Progenitor cell of endocrine pancreas (in vitro differentiated cells): ENCODE measurements at regions not wholly inside any gene's neighbourhood (a gene's known extent, or its start where the extent isn't known, plus 50 kb on each side); places are given as distances from the start of the nearest gene placed in this dataset.
A peak's percentile ranks its signal among the peaks of the same experiment; 100 is the strongest.

Experiments
- DNase-seq: peaks from one replicate; pipeline ENCODE4 v3.0.0; 2021; ENCODE audit warnings: low spot score; ENCODE audit not compliant: unreplicated experiment
- H3K27ac Mint-ChIP-seq: 2 replicates; pipeline ENCODE4 v1.8.0; 2021; ENCODE audit warnings: mild to moderate bottlenecking, moderate library complexity, mixed read lengths
- H3K27me3 Mint-ChIP-seq: 2 replicates; pipeline ENCODE4 v1.8.0; 2021; ENCODE audit warnings: mixed read lengths
- H3K36me3 Mint-ChIP-seq: 2 replicates; pipeline ENCODE4 v1.8.0; 2022; ENCODE audit warnings: mixed read lengths; ENCODE audit not compliant: insufficient read depth
- H3K4me1 Mint-ChIP-seq: 2 replicates; pipeline ENCODE4 v1.8.0; 2021; ENCODE audit warnings: low read depth, mixed read lengths
- H3K4me3 Mint-ChIP-seq: 2 replicates; pipeline ENCODE4 v1.8.0; 2021; ENCODE audit warnings: low read depth, mild to moderate bottlenecking, moderate library complexity, mixed read lengths
- H3K9me3 Mint-ChIP-seq: 2 replicates; pipeline ENCODE4 v1.8.0; 2021; ENCODE audit warnings: low read depth, mixed read lengths
- CTCF ChIP-seq: fragments of 200-600 bp; sonication (generic); IDR thresholded peaks from one replicate; pipeline ENCODE4 v1.5.0; 2021; ENCODE audit warnings: antibody characterized with exemption, mild to moderate bottlenecking; ENCODE audit not compliant: unreplicated experiment

- no peaks in the 10 kb centered on the region for H3K36me3 Mint-ChIP-seq
Measured at GRCh38 chr4:120293341-120293740, 226.7 kb upstream of the MAD2L1 start.

GRCh38 chr4:120291541-120291940 is 224.9 kb upstream of the MAD2L1 start:
- Mint-ChIP-seq H3K4me1 (no peaks in the 10 kb centered on the region), H3K27ac (no peak overlapping the region), H3K4me3 (no peak overlapping the region), H3K27me3 (no peaks in the 10 kb centered on the region), H3K9me3 (no peaks in the 10 kb centered on the region), H3K36me3 (no peaks in the 10 kb centered on the region)
- no peak for TF ChIP-seq CTCF
- DNase-seq, result no peak

More at GRCh38 chr4:120293341-120293740, 226.7 kb upstream of the MAD2L1 start:
- Mint-ChIP-seq H3K4me1 (no peaks in the 10 kb centered on the region), H3K4me3 (no peak overlapping the region), H3K27me3 (no peaks in the 10 kb centered on the region), H3K9me3 (no peaks in the 10 kb centered on the region), H3K27ac (no peak overlapping the region)
- no peak for DNase-seq
- TF ChIP-seq CTCF, result no peak

- Mint-ChIP-seq H3K27ac (no peak overlapping the region), H3K4me3 (no peak overlapping the region), H3K9me3 (no peaks in the 10 kb centered on the region), H3K27me3 (no peaks in the 10 kb centered on the region), H3K4me1 (no peaks in the 10 kb centered on the region), H3K36me3 (no peaks in the 10 kb centered on the region)
- no peak for TF ChIP-seq CTCF
- no peak for DNase-seq
Measured at GRCh38 chr4:120290553-120290952, 223.9 kb upstream of the MAD2L1 start.

- TF ChIP-seq CTCF, result peak; percentile 46
- Mint-ChIP-seq H3K4me1 (no peaks in the 10 kb centered on the region), H3K27ac (no peak overlapping the region), H3K36me3 (no peaks in the 10 kb centered on the region), H3K27me3 (no peaks in the 10 kb centered on the region), H3K9me3 (no peaks in the 10 kb centered on the region), H3K4me3 (no peak overlapping the region)
- no peak for DNase-seq
Measured at GRCh38 chr4:120286813-120287212, 220.2 kb upstream of the MAD2L1 start.

GRCh38 chr4:120281581-120281980 is 214.9 kb upstream of the MAD2L1 start:
- H3K9me3 Mint-ChIP-seq, result peaks cover 3% of the 10 kb centered on the region

More at GRCh38 chr4:120281581-120281980, 214.9 kb upstream of the MAD2L1 start:
- no peak for TF ChIP-seq CTCF
- Mint-ChIP-seq H3K36me3 (no peaks in the 10 kb centered on the region), H3K4me3 (no peak overlapping the region), H3K4me1 (no peaks in the 10 kb centered on the region), H3K27me3 (no peaks in the 10 kb centered on the region), H3K27ac (no peak overlapping the region)
- DNase-seq, result no peak
